Choroid plexus epithelial cell (primary cell): ENCODE measurements at regions not wholly inside any gene's neighbourhood (a gene's known extent, or its start where the extent isn't known, plus 50 kb on each side); places are given as distances from the start of the nearest gene placed in this dataset.

Experiments
- DNase-seq: peaks from one replicate; pipeline ENCODE4 v3.0.0-alpha.2; 2010; ENCODE audit warnings: low read depth
- H3K4me3 ChIP-seq: 2 replicates; pipeline ENCODE4 v1.5.1; 2011; ENCODE audit warnings: low read depth, mild to moderate bottlenecking, control low read depth, low read length, moderate library complexity
- TF ChIP-seq, protein P1 (sequence below): conservative IDR thresholded peaks from 2 replicates; pipeline ENCODE4 v1.5.1; 2011; ENCODE audit warnings: low read depth, mild to moderate bottlenecking, control low read depth, inconsistent platforms, low read length, moderate library complexity

DNA sequence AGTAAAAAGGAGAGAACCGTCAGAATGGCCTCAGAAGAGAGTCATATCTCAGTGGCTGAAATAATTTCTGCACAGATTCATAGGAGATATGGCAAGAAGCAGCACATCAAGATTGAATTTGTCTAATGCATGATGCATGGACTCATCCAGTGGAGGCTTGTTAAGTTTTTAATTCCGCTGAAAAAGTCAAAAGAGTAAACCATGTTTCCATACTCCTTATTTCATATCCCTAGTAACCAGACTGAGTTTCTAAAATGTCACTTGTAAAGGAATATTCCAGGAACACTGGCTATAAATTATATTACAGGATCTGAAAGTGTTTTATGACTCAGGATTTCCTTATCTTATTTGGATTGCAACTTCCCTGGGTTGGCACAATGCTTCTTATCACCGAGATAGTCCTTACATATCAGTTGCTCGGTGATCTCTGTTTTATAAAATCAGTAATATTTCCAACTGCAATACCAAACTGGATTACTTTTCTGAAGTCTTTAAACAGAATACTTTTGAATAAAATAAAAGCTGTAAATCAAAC is 180.2 kb upstream of the TSC22D1 start:
- H3K4me3 ChIP-seq: no peak overlapping the region
- TF ChIP-seq, protein P1, sequence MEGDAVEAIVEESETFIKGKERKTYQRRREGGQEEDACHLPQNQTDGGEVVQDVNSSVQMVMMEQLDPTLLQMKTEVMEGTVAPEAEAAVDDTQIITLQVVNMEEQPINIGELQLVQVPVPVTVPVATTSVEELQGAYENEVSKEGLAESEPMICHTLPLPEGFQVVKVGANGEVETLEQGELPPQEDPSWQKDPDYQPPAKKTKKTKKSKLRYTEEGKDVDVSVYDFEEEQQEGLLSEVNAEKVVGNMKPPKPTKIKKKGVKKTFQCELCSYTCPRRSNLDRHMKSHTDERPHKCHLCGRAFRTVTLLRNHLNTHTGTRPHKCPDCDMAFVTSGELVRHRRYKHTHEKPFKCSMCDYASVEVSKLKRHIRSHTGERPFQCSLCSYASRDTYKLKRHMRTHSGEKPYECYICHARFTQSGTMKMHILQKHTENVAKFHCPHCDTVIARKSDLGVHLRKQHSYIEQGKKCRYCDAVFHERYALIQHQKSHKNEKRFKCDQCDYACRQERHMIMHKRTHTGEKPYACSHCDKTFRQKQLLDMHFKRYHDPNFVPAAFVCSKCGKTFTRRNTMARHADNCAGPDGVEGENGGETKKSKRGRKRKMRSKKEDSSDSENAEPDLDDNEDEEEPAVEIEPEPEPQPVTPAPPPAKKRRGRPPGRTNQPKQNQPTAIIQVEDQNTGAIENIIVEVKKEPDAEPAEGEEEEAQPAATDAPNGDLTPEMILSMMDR: no peak
- DNase-seq: no peak

DNA sequence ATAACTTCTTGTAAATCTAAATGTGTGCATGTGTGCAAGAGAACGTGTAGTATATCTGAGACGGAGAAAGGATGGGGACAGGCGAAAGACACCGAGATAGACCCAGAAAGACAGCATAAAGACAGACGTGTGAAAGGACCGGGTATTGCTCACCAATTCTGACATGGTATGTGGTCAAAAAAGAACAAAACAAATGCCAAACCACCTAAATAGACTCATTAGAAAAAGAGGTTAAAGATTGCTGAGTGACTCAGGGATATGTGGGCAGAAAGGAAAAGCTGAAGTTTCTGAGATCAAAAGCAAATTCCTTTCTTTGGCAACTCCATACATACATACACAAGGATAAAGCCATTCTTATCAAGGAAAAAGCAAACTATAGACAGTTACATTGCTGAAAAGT is 179.7 kb upstream of the TSC22D1 start:
- no peak overlapping the region for H3K4me3 ChIP-seq
- TF ChIP-seq, protein P1: no peak
- peak; percentile 40 for DNase-seq

DNA sequence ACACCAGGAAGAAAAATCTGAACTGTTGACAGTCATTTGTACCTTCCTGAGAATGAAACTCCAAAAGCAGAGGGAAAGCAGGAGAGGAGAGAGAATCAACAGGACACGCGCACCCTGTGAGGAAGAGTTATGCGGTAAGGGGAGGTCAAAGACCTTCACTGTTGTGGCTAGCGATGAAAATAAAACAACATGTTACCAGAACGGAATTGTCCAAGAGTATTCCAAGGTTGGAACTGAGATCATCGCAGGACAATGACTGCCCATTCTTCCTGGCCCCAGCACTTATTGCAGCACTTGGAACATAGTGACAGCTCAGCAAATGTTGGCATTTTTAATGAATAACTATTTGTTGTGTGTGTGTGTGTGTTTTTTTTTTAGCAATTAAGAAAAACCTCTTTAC is 176.0 kb upstream of the TSC22D1 start:
- TF ChIP-seq, protein P1: no peak
- DNase-seq: peak; percentile 58
- H3K4me3 ChIP-seq: no peak overlapping the region

DNA sequence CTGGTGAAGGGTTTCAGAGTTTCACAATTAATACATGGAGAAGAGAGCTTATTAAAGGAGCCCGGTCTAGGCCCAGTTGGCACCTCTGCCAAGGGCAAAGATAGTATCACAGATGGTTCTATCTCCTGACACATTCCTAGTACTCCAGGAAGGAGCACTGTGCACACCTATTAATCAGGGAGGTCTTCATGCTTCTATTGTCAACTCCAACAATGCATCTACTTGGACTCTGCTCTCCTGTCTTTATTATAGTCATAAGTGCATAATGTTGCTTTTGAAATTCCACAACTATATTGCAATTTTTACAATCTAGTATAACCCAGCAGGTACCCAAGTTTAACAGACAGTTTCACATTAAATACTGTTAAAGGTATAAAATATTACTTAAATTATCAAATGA is 174.5 kb upstream of the TSC22D1 start:
- TF ChIP-seq, protein P1: no peak
- no peak overlapping the region for H3K4me3 ChIP-seq
- DNase-seq: no peak

DNA sequence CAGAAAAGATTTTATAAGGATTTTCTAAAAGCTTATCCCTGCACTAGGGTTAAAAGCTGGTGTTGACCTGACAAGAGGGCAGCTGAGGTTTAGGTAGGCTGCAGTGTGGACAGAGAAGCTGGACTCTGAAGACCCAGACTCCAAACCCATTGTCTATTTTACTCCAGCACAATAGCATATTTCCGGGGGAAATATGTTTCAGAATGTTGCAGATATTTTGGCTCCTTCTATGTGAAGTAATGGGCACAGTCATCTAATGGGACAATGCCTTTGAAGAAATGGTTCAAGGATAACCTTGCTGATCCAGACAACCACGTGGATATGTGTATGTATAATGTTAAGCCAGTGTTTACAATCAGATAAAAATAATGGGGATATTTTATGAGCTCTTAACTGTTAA is 173.8 kb upstream of the TSC22D1 start:
- TF ChIP-seq, protein P1: no peak
- H3K4me3 ChIP-seq: no peak overlapping the region
- DNase-seq: no peak

DNA sequence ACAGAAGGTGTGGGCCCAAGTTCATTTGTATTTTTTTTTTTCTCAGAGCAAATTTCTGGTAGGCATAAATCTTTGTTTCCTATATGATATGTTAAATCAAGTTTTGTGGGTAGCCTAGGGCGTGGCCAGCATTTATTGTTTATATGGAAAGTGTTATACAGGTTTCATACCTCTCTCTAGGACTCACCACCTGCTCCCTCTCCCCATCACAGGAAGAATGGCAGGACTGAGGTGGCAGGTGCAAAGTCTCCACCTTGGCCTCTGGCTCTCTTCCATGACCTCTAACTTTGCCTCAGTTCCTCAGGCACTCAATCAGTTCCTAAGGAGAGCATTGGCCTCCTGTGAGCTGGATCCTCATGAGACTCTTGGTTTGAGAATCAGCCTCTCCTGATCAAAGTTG is 172.3 kb upstream of the TSC22D1 start:
- no peak for DNase-seq
- TF ChIP-seq, protein P1: no peak
- no peak overlapping the region for H3K4me3 ChIP-seq

DNA sequence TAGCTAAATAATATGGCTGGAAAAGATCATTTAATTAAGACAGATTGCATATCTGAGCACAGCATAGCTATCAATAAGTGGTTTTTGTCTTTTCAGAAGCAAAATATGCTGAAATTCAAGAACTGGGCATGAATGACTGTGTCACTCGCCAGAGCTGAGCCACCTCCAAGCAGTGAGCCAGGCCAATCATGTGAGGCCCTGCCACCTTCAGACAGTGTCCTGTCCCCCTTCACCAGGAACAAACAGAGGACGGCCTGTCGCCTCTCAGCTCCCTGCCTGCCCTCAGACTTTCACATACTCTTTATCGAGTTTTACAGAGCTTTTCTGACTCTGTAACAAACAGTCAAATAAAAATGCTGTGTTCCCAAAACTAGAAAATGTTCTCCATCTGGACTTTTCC is 171.0 kb upstream of the TSC22D1 start:
- TF ChIP-seq, protein P1: no peak
- H3K4me3 ChIP-seq: no peak overlapping the region
- DNase-seq: no peak
